Activated CD8-positive, alpha-beta T cell treated with anti-CD3 and anti-CD28 coated beads for 36 hours (primary cell): ENCODE measurements at regions not wholly inside any gene's neighbourhood (a gene's known extent, or its start where the extent isn't known, plus 50 kb on each side); places are given as distances from the start of the nearest gene placed in this dataset.

Source experiments
- ATAC-seq: fragments of 200-7000 bp; cut with Tn5 transposase; one replicate; pipeline ENCODE4 v1.10.0; 2021; ENCODE audit warnings: mild to moderate bottlenecking, moderate library complexity
- CTCF ChIA-PET: fragments of 350-600 bp; sonication (Branson Sonifier 250); formaldehyde crosslinking; loops from one replicate; lab custom pipeline; 2021; ENCODE audit warnings: antibody characterized with exemption; lab: Charles Lee
- POLR2A ChIA-PET: fragments of 350-600 bp; sonication (Branson Sonifier 250); formaldehyde crosslinking; loops from one replicate; lab custom pipeline; 2021; ENCODE audit warnings: antibody characterized with exemption; lab: Charles Lee
- DNase-seq: peaks from one replicate; pipeline ENCODE4 v3.0.0-alpha.2; 2020
- H3K27ac Mint-ChIP-seq: one replicate; pipeline ENCODE4 v1.8.0; 2021; ENCODE audit warnings: mild to moderate bottlenecking, mixed read lengths
- H3K27me3 Mint-ChIP-seq: one replicate; pipeline ENCODE4 v1.8.0; 2021; ENCODE audit warnings: mixed read lengths
- H3K36me3 Mint-ChIP-seq: one replicate; pipeline ENCODE4 v1.8.0; 2021; ENCODE audit warnings: low read depth, mixed read lengths
- H3K4me1 Mint-ChIP-seq: one replicate; pipeline ENCODE4 v1.8.0; 2021; ENCODE audit warnings: low read depth, mixed read lengths
- H3K4me3 Mint-ChIP-seq: one replicate; pipeline ENCODE4 v1.8.0; 2021; ENCODE audit warnings: mild to moderate bottlenecking, moderate library complexity, mixed read lengths
- H3K9me3 Mint-ChIP-seq: one replicate; pipeline ENCODE4 v1.8.0; 2021; ENCODE audit warnings: mixed read lengths
- CTCF ChIP-seq: fragments of 200-600 bp; IDR thresholded peaks from one replicate; pipeline ENCODE4 v1.8.0; 2022; ENCODE audit warnings: antibody characterized with exemption, mild to moderate bottlenecking
- intact Hi-C: fragments of 100-400 bp; cut with micrococcal nuclease; formaldehyde crosslinking; loops from one replicate; pipeline ENCODE4 v1.10.0; 2022

- ChIA-PET POLR2A (no interaction called here), CTCF (no interaction called here)
- intact Hi-C loops = no loop called here
- Mint-ChIP-seq H3K27ac (no peak overlapping the region), H3K9me3 (peaks cover 11% of the 10 kb centered on the region), H3K27me3 (no peaks in the 10 kb centered on the region), H3K4me1 (no peaks in the 10 kb centered on the region), H3K4me3 (no peak overlapping the region), H3K36me3 (no peaks in the 10 kb centered on the region)
- ATAC-seq (no peak), DNase-seq (no peak)
- TF ChIP-seq CTCF = no peak
These were observed 1388.4 kb upstream of the MIR17HG start for GRCh38 chr13:89959074-89959473.

GRCh38 chr13:89965252-89965651, 1382.2 kb upstream of the MIR17HG start:
- Mint-ChIP-seq H3K27ac (no peak overlapping the region), H3K4me1 (no peaks in the 10 kb centered on the region), H3K36me3 (no peaks in the 10 kb centered on the region), H3K9me3 (peaks cover 16% of the 10 kb centered on the region), H3K4me3 (no peak overlapping the region), H3K27me3 (no peaks in the 10 kb centered on the region)
- POLR2A ChIA-PET = no interaction called here
- CTCF ChIA-PET = no interaction called here
- no peak for TF ChIP-seq CTCF
- intact Hi-C loops = no loop called here
- ATAC-seq (no peak), DNase-seq (no peak)

GRCh38 chr13:89966524-89966923, 1381.0 kb upstream of the MIR17HG start:
- no peaks in the 10 kb centered on the region for H3K36me3 Mint-ChIP-seq
- no peak for ATAC-seq
- ChIA-PET CTCF (no interaction called here), POLR2A (no interaction called here)
- DNase-seq = no peak
- H3K9me3 Mint-ChIP-seq = peaks cover 25% of the 10 kb centered on the region
- TF ChIP-seq CTCF = no peak
- H3K27ac Mint-ChIP-seq = no peak overlapping the region
- intact Hi-C loops = no loop called here
- H3K4me1 Mint-ChIP-seq = no peaks in the 10 kb centered on the region
- no peak overlapping the region for H3K4me3 Mint-ChIP-seq
- no peaks in the 10 kb centered on the region for H3K27me3 Mint-ChIP-seq

GRCh38 chr13:89967701-89968100, 1379.8 kb upstream of the MIR17HG start:
- Mint-ChIP-seq H3K36me3 (no peaks in the 10 kb centered on the region), H3K27ac (no peak overlapping the region), H3K4me1 (no peaks in the 10 kb centered on the region), H3K9me3 (peaks cover 25% of the 10 kb centered on the region), H3K4me3 (no peak overlapping the region), H3K27me3 (no peaks in the 10 kb centered on the region)
- ChIA-PET POLR2A (no interaction called here), CTCF (no interaction called here)
- intact Hi-C loops = no loop called here
- no peak for DNase-seq
- no peak for TF ChIP-seq CTCF
- no peak for ATAC-seq

GRCh38 chr13:89968470-89968869, 1379.0 kb upstream of the MIR17HG start:
- intact Hi-C loops = no loop called here
- ChIA-PET POLR2A (no interaction called here), CTCF (no interaction called here)
- TF ChIP-seq CTCF = no peak
- Mint-ChIP-seq H3K4me1 (no peaks in the 10 kb centered on the region), H3K27me3 (no peaks in the 10 kb centered on the region), H3K27ac (no peak overlapping the region), H3K36me3 (no peaks in the 10 kb centered on the region), H3K9me3 (peaks cover 25% of the 10 kb centered on the region), H3K4me3 (no peak overlapping the region)
- DNase-seq (no peak), ATAC-seq (no peak)
